K562 (cell line): ENCODE measurements at regions not wholly inside any gene's neighbourhood (a gene's known extent, or its start where the extent isn't known, plus 50 kb on each side); places are given as distances from the start of the nearest gene placed in this dataset.

Experiments
- ATF7 ChIP-seq: fragments of 450-650 bp; IDR thresholded peaks from 2 replicates; pipeline ENCODE4 v1.7.1; 2014; ENCODE audit warnings: mild to moderate bottlenecking, moderate library complexity
- CEBPB ChIP-seq: fragments of 450-650 bp; IDR thresholded peaks from 2 replicates; pipeline ENCODE4 v1.6.1; 2016; ENCODE audit warnings: missing genetic modification characterization, missing compliant biosample characterization
- EGR1 ChIP-seq: fragments of 450-650 bp; conservative IDR thresholded peaks from 2 replicates; pipeline ENCODE4 v1.6.1; 2017; ENCODE audit warnings: mild to moderate bottlenecking
- ESRRB ChIP-seq: fragments of 250-450 bp; sonication (Bioruptor Pico); IDR thresholded peaks from 2 replicates; pipeline ENCODE4 v1.5.0; 2020; ENCODE audit warnings: mild to moderate bottlenecking, moderate library complexity, borderline replicate concordance
- HNRNPLL ChIP-seq: fragments of 200-400 bp; formaldehyde crosslinking; IDR thresholded peaks from 2 replicates; pipeline ENCODE4 v1.6.1; 2017; ENCODE audit warnings: low read length, low read depth, mild to moderate bottlenecking; ENCODE audit not compliant: poor library complexity, severe bottlenecking
- KLF1 ChIP-seq: fragments of 450-650 bp; IDR thresholded peaks from 2 replicates; pipeline ENCODE4 v1.6.1; 2016; ENCODE audit warnings: missing genetic modification characterization, missing compliant biosample characterization
- LARP7 ChIP-seq: fragments of 450-650 bp; IDR thresholded peaks from 2 replicates; pipeline ENCODE4 v1.6.1; 2016
- MXI1 ChIP-seq: IDR thresholded peaks from 2 replicates; pipeline ENCODE4 v1.6.1; 2011; ENCODE audit warnings: low read depth, mild to moderate bottlenecking, improper control_type of control experiment, low read length
- POLR3A ChIP-seq: IDR thresholded peaks from 2 replicates; pipeline ENCODE4 v1.6.1; 2011; ENCODE audit warnings: borderline replicate concordance, mild to moderate bottlenecking, moderate library complexity; ENCODE audit not compliant: insufficient read length, insufficient read depth; ENCODE audit errors: extremely low read depth
- SLC30A9 ChIP-seq: fragments of 250-450 bp; sonication (Bioruptor Pico); IDR thresholded peaks from 2 replicates; pipeline ENCODE4 v1.8.0; 2022; ENCODE audit warnings: mild to moderate bottlenecking, moderate library complexity
- TCF7L2 ChIP-seq: fragments of 150-350 bp; IDR thresholded peaks from 2 replicates; pipeline ENCODE4 v1.6.1; 2016; ENCODE audit warnings: low read depth, mild to moderate bottlenecking, low read length, moderate library complexity
- TEAD1 ChIP-seq, 2 experiments: fragments of 450-650 bp in 1 of 2; sonication (generic) in 1 of 2; formaldehyde crosslinking; IDR thresholded peaks; 2 replicates each; pipeline versions ENCODE4 v1.4.0 to v1.8.0; 2020 to 2022; ENCODE audit warnings: mild to moderate bottlenecking in 2 of 2, missing genetic modification reagents in 1 of 2
- XRCC4 ChIP-seq: IDR thresholded peaks from one replicate; pipeline ENCODE4 v1.6.1; 2011; ENCODE audit not compliant: insufficient read depth, insufficient read length; ENCODE audit errors: extremely low read depth
- ZNF311 ChIP-seq: fragments of 250-450 bp; sonication (Bioruptor Pico); IDR thresholded peaks from 2 replicates; pipeline ENCODE4 v1.4.0; 2020; ENCODE audit warnings: mild to moderate bottlenecking, moderate library complexity
- ZNF384 ChIP-seq: IDR thresholded peaks from 2 replicates; pipeline ENCODE4 v1.6.1; 2012; ENCODE audit warnings: low read depth, low read length, improper control_type of control experiment
- ZNF507 ChIP-seq: conservative IDR thresholded peaks from 2 replicates; pipeline ENCODE4 v1.6.1; 2017; ENCODE audit warnings: missing genetic modification characterization, missing compliant biosample characterization
- ZNF583 ChIP-seq: fragments of 250-450 bp; sonication (Bioruptor Pico); IDR thresholded peaks from 2 replicates; pipeline ENCODE4 v1.4.0; 2020
- ZNF586 ChIP-seq: fragments of 450-650 bp; formaldehyde crosslinking; conservative IDR thresholded peaks from 2 replicates; pipeline ENCODE4 v1.4.0; 2020; ENCODE audit warnings: mild to moderate bottlenecking, moderate library complexity
- ZSCAN32 ChIP-seq: fragments of 450-650 bp; formaldehyde crosslinking; IDR thresholded peaks from 2 replicates; pipeline ENCODE4 v1.4.0; 2020; ENCODE audit warnings: mild to moderate bottlenecking, moderate library complexity
- TF ChIP-seq, protein P1 (sequence below): fragments of 150-350 bp; IDR thresholded peaks from 2 replicates; pipeline ENCODE4 v1.6.1; 2014; ENCODE audit warnings: low read depth, mild to moderate bottlenecking, low read length, borderline replicate concordance
- TF ChIP-seq, protein P2 (sequence below): fragments of 450-650 bp; IDR thresholded peaks from 2 replicates; pipeline ENCODE4 v1.6.1; 2016; ENCODE audit warnings: antibody characterized with exemption
- TF ChIP-seq, protein P3 (sequence below): fragments of 450-650 bp; IDR thresholded peaks from 2 replicates; pipeline ENCODE4 v1.6.1; 2016
- TF ChIP-seq, protein P4 (sequence below): fragments of 250-450 bp; sonication (Bioruptor Pico); IDR thresholded peaks from 2 replicates; pipeline ENCODE4 v1.5.0; 2020; ENCODE audit warnings: mild to moderate bottlenecking

DNA sequence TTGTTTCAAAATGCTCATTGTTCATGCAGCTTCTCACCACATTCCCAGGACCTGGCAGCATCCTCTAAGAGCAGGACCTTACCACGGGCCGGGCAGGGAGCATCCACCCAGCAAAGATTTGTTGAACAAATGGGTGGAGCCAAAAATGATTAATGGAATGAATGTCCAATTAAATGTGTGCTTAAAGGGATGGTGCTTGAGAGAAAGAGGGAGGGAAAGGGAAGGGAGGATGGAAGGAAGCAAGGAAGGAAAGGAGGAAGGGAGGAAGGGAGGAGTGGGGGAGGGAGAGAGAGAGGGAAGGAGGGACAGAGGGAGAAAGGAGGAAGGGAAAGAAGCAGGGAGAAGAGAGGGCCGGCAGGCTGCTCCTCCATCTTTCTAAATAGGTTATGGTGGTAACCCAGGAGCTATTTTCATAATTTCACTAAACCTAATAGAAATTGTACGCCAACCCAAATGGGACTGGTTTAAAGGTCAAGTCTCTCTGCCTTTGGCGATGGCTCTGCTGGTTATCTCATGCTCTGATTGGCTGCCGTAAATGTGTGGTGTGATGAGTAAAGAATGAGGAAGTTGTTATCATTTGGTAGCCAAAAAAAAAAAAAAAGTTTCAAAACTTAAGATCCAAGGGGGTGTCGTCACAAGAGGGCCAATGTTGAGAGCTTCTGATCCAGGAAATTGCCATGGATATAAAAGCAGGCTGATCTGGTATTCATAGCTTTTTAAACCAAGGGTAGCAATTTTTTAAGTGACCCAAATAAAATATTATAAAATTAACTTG lies 126.7 kb upstream of the FOXF1 start (continued):
- TF ChIP-seq, protein P1, sequence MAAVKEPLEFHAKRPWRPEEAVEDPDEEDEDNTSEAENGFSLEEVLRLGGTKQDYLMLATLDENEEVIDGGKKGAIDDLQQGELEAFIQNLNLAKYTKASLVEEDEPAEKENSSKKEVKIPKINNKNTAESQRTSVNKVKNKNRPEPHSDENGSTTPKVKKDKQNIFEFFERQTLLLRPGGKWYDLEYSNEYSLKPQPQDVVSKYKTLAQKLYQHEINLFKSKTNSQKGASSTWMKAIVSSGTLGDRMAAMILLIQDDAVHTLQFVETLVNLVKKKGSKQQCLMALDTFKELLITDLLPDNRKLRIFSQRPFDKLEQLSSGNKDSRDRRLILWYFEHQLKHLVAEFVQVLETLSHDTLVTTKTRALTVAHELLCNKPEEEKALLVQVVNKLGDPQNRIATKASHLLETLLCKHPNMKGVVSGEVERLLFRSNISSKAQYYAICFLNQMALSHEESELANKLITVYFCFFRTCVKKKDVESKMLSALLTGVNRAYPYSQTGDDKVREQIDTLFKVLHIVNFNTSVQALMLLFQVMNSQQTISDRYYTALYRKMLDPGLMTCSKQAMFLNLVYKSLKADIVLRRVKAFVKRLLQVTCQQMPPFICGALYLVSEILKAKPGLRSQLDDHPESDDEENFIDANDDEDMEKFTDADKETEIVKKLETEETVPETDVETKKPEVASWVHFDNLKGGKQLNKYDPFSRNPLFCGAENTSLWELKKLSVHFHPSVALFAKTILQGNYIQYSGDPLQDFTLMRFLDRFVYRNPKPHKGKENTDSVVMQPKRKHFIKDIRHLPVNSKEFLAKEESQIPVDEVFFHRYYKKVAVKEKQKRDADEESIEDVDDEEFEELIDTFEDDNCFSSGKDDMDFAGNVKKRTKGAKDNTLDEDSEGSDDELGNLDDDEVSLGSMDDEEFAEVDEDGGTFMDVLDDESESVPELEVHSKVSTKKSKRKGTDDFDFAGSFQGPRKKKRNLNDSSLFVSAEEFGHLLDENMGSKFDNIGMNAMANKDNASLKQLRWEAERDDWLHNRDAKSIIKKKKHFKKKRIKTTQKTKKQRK: no peak
- TF ChIP-seq ZNF586 (CRISPR knock-in tag) (no peak), HNRNPLL (no peak), KLF1 (no peak), ZNF311 (CRISPR knock-in tag) (no peak), SLC30A9 (CRISPR knock-in tag) (no peak), ATF7 (peak; percentile 38; the same call in 1 of the 2 replicates), XRCC4 (no peak), ESRRB (no peak), EGR1 (no peak), LARP7 (no peak), POLR3A (no peak), TCF7L2 (no peak), MXI1 (no peak), ZNF384 (peak; percentile 66), TEAD1 (CRISPR knock-in tag; IDR thresholded peaks at IDR 0.05) (0 out of 4 replicates have a peak, but pooled peaks of 1 of the 2 experiments have one; percentile 56), CEBPB (no peak), ZNF507 (tag) (no peak), ZNF583 (CRISPR knock-in tag) (no peak), ZSCAN32 (CRISPR knock-in tag) (no peak)
- TF ChIP-seq, protein P2, sequence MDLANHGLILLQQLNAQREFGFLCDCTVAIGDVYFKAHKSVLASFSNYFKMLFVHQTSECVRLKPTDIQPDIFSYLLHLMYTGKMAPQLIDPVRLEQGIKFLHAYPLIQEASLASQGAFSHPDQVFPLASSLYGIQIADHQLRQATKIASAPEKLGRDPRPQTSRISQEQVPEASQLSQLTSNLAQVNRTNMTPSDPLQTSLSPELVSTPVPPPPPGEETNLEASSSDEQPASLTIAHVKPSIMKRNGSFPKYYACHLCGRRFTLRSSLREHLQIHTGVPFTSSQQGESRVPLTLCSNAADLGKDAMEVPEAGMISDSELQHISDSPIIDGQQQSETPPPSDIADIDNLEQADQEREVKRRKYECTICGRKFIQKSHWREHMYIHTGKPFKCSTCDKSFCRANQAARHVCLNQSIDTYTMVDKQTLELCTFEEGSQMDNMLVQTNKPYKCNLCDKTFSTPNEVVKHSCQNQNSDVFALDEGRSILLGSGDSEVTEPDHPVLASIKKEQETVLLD: no peak
- TF ChIP-seq, protein P3, sequence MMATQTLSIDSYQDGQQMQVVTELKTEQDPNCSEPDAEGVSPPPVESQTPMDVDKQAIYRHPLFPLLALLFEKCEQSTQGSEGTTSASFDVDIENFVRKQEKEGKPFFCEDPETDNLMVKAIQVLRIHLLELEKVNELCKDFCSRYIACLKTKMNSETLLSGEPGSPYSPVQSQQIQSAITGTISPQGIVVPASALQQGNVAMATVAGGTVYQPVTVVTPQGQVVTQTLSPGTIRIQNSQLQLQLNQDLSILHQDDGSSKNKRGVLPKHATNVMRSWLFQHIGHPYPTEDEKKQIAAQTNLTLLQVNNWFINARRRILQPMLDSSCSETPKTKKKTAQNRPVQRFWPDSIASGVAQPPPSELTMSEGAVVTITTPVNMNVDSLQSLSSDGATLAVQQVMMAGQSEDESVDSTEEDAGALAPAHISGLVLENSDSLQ: peak; percentile 68
- TF ChIP-seq, protein P4, sequence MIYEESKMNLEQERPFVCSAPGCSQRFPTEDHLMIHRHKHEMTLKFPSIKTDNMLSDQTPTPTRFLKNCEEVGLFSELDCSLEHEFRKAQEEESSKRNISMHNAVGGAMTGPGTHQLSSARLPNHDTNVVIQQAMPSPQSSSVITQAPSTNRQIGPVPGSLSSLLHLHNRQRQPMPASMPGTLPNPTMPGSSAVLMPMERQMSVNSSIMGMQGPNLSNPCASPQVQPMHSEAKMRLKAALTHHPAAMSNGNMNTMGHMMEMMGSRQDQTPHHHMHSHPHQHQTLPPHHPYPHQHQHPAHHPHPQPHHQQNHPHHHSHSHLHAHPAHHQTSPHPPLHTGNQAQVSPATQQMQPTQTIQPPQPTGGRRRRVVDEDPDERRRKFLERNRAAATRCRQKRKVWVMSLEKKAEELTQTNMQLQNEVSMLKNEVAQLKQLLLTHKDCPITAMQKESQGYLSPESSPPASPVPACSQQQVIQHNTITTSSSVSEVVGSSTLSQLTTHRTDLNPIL (CRISPR knock-in tag): no peak
